ENCODE measurements at regions not wholly inside any gene's neighbourhood (a gene's known extent, or its start where the extent isn't known, plus 50 kb on each side); places are given as distances from the start of the nearest gene placed in this dataset.

- no peak for TF ChIP-seq EZH2 (IDR thresholded peaks at IDR 0.05)
- TF ChIP-seq POLR2AphosphoS5 (IDR thresholded peaks at IDR 0.05; ENCODE audit: borderline replicate concordance, low read depth, low read length): no peak
These were observed 52.9 kb upstream of the PARD3B start for GRCh38 chr2:204492417-204492816.
